ENCODE measurements at regions not wholly inside any gene's neighbourhood (a gene's known extent, or its start where the extent isn't known, plus 50 kb on each side); places are given as distances from the start of the nearest gene placed in this dataset.

GRCh38 chr2:14448340-14448739 is 184.2 kb upstream of the LRATD1 start (continued):
- TF ChIP-seq ZNF48 (tag by site-specific recombination; IDR thresholded peaks at IDR 0.05) (no peak), ZNF580 (tag by site-specific recombination; IDR thresholded peaks at IDR 0.05) (no peak)

- Histone ChIP-seq H3K9me3 (ENCODE audit: control insufficient read depth, insufficient read depth, low read depth, low read length) (no peaks in the 10 kb centered on the region), H3K36me3 (ENCODE audit: control insufficient read depth in 2 of 2, insufficient read depth in 1 of 2, low read length in 2 of 2) (no peaks in the 10 kb centered on the region), H3K27ac (ENCODE audit: extremely low read depth, low read depth, low read length) (no peak overlapping the region), H3K4me3 (ENCODE audit: low read depth, low read length) (no peak overlapping the region), H3K4me1 (ENCODE audit: control insufficient read depth, insufficient read depth, low read length) (no peaks in the 10 kb centered on the region)
- ChIA-PET CTCF (no interaction called here), POLR2A (no interaction called here)
- TF ChIP-seq HOXC10 (CRISPR knock-in tag; IDR thresholded peaks at IDR 0.05) (no peak), ZBTB1 (tag by site-specific recombination; IDR thresholded peaks at IDR 0.05) (no peak), ZNF791 (tag by site-specific recombination; IDR thresholded peaks at IDR 0.05) (no peak), ZBTB10 (tag by site-specific recombination; IDR thresholded peaks at IDR 0.05) (no peak), REST (tag by site-specific recombination; IDR thresholded peaks at IDR 0.05) (no peak), ZNF132 (tag by site-specific recombination; IDR thresholded peaks at IDR 0.05; ENCODE audit: borderline replicate concordance) (no peak), ZNF211 (tag by site-specific recombination; IDR thresholded peaks at IDR 0.05; ENCODE audit: low read depth) (no peak), GFI1B (tag by site-specific recombination; IDR thresholded peaks at IDR 0.05) (no peak), ZBTB49 (tag by site-specific recombination; IDR thresholded peaks at IDR 0.05; ENCODE audit: low read depth) (no peak), ZNF221 (tag by site-specific recombination; IDR thresholded peaks at IDR 0.05; ENCODE audit: borderline replicate concordance) (no peak), SALL2 (tag by site-specific recombination; IDR thresholded peaks at IDR 0.05; ENCODE audit: borderline replicate concordance) (no peak), ZNF266 (tag by site-specific recombination; IDR thresholded peaks at IDR 0.05; ENCODE audit: low read depth) (no peak), PRDM2 (tag by site-specific recombination; IDR thresholded peaks at IDR 0.05; ENCODE audit: borderline replicate concordance) (no peak), SCRT1 (tag by site-specific recombination; IDR thresholded peaks at IDR 0.05; ENCODE audit: borderline replicate concordance) (no peak), ZNF639 (tag by site-specific recombination; IDR thresholded peaks at IDR 0.05) (no peak)
Observed at GRCh38 chr2:14451312-14451711, 181.2 kb upstream of the LRATD1 start.
